GM23248 (cell line): ENCODE measurements at regions not wholly inside any gene's neighbourhood (a gene's known extent, or its start where the extent isn't known, plus 50 kb on each side); places are given as distances from the start of the nearest gene placed in this dataset.

Source experiments
- DNase-seq: peaks from one replicate; pipeline ENCODE4 v3.0.0-alpha.2; 2015
- H2AFZ ChIP-seq: fragments of 200-600 bp; sonication (generic); 2 replicates; pipeline ENCODE4 v1.6.1; 2016; ENCODE audit warnings: antibody characterized with exemption
- H3F3A ChIP-seq: fragments of 200-600 bp; sonication (generic); 2 replicates; pipeline ENCODE4 v1.6.1; 2016; ENCODE audit warnings: mild to moderate bottlenecking, antibody characterized with exemption, mixed run types; ENCODE audit not compliant: insufficient read depth
- H3K27ac ChIP-seq: fragments of 200-600 bp; sonication (generic); 2 replicates; pipeline ENCODE4 v1.5.1; 2016; ENCODE audit warnings: mild to moderate bottlenecking
- H3K27me3 ChIP-seq: fragments of 200-600 bp; sonication (generic); replicated peaks from 2 replicates; pipeline ENCODE4 v1.6.1; 2016; ENCODE audit warnings: mild to moderate bottlenecking; ENCODE audit not compliant: insufficient read depth
- H3K36me3 ChIP-seq: fragments of 200-600 bp; sonication (generic); 2 replicates; pipeline ENCODE4 v1.6.1; 2016; ENCODE audit warnings: low read depth, mild to moderate bottlenecking
- H3K4me1 ChIP-seq: fragments of 200-600 bp; sonication (generic); 2 replicates; pipeline ENCODE4 v1.6.1; 2016; ENCODE audit warnings: mild to moderate bottlenecking; ENCODE audit not compliant: insufficient read depth
- H3K4me2 ChIP-seq: fragments of 200-600 bp; sonication (generic); one replicate; pipeline ENCODE4 v1.6.1; 2016; ENCODE audit warnings: mild to moderate bottlenecking; ENCODE audit not compliant: unreplicated experiment
- H3K4me3 ChIP-seq: fragments of 200-600 bp; sonication (generic); 2 replicates; pipeline ENCODE4 v1.5.1; 2016; ENCODE audit warnings: mild to moderate bottlenecking
- H3K79me2 ChIP-seq: fragments of 200-600 bp; sonication (generic); 2 replicates; pipeline ENCODE4 v1.6.1; 2016; ENCODE audit warnings: mild to moderate bottlenecking; ENCODE audit not compliant: insufficient read depth
- H3K9ac ChIP-seq: fragments of 200-600 bp; sonication (generic); 2 replicates; pipeline ENCODE4 v1.6.1; 2016; ENCODE audit warnings: mild to moderate bottlenecking
- H3K9me2 ChIP-seq: fragments of 200-600 bp; sonication (generic); 2 replicates; pipeline ENCODE4 v1.6.1; 2016; ENCODE audit warnings: mixed run types, mild to moderate bottlenecking, moderate library complexity; ENCODE audit not compliant: insufficient read depth
- H3K9me3 ChIP-seq: fragments of 200-600 bp; sonication (generic); one replicate; pipeline ENCODE4 v1.6.1; 2017; ENCODE audit warnings: low read depth
- H4K20me1 ChIP-seq: fragments of 200-600 bp; sonication (generic); 2 replicates; pipeline ENCODE4 v1.6.0; 2016; ENCODE audit not compliant: insufficient read depth
- EZH2 ChIP-seq: fragments of 200-600 bp; sonication (generic); IDR thresholded peaks from 2 replicates; pipeline ENCODE4 v1.6.1; 2018; ENCODE audit warnings: antibody characterized with exemption, mild to moderate bottlenecking; ENCODE audit not compliant: insufficient read depth, poor library complexity, severe bottlenecking
- EZH2phosphoT487 ChIP-seq: fragments of 200-600 bp; sonication (generic); IDR thresholded peaks from 2 replicates; pipeline ENCODE4 v1.6.1; 2018; ENCODE audit warnings: antibody characterized with exemption, moderate library complexity, mild to moderate bottlenecking, low read depth; ENCODE audit not compliant: insufficient read depth
- WGBS, 2 experiments: methylation state at CpG; one replicate each; pipeline ENCODE4 v1.1.6; 2015 to 2017; ENCODE audit warnings: low lambda C conversion rate in 2 of 2, low coverage in 1 of 2; ENCODE audit errors: missing lambda C conversion rate in 2 of 2; 5-methylcytosine and 5-hydroxymethylcytosine counted together
- in situ Hi-C: fragments of 300-500 bp; cut with MboI; formaldehyde crosslinking; loops from 2 replicates; pipeline ENCODE4 v1.15.0; 2020

GRCh38 chr3:115428841-115429240 lies 194.5 kb upstream of the GAP43 start:
- Histone ChIP-seq H4K20me1 (no peaks in the 10 kb centered on the region), H3K9ac (no peak overlapping the region), H3K9me3 (no peaks in the 10 kb centered on the region), H3K27me3 (no peaks in the 10 kb centered on the region), H3K9me2 (no peaks in the 10 kb centered on the region), H3F3A (no peaks in the 10 kb centered on the region), H3K27ac (no peak overlapping the region), H3K79me2 (no peaks in the 10 kb centered on the region), H3K4me3 (no peak overlapping the region), H3K36me3 (no peaks in the 10 kb centered on the region), H3K4me2 (no peak overlapping the region), H3K4me1 (no peaks in the 10 kb centered on the region), H2AFZ (no peak overlapping the region)
- in situ Hi-C loops, result loop anchor here (25.0 kb wide), 2 partner anchors 383 to 1067 kb away; no protein-coding TSS in a partner anchor
- TF ChIP-seq EZH2 (no peak), EZH2phosphoT487 (no peak)
- peak; percentile 14 for DNase-seq
- whole genome bisulfite sequencing, 2 experiments, result 76 to 89% methylated on average over 5 of the region's 5 CpGs

- Histone ChIP-seq H3K9me2 (peaks cover 6% of the 10 kb centered on the region; the same call in 1 of the 2 replicates), H4K20me1 (no peaks in the 10 kb centered on the region), H2AFZ (peak overlapping the region; percentile 44), H3K9me3 (no peaks in the 10 kb centered on the region), H3K27ac (peak overlapping the region; percentile 86), H3K9ac (peak overlapping the region; percentile 53), H3K4me3 (no peak overlapping the region), H3F3A (peaks cover 23% of the 10 kb centered on the region), H3K79me2 (no peaks in the 10 kb centered on the region), H3K4me1 (peaks cover 17% of the 10 kb centered on the region), H3K4me2 (peak overlapping the region; percentile 55), H3K36me3 (no peaks in the 10 kb centered on the region), H3K27me3 (no peaks in the 10 kb centered on the region)
- in situ Hi-C loops, result loop anchor here (25.0 kb wide), 2 partner anchors 375 to 1075 kb away; no protein-coding TSS in a partner anchor
- peak; percentile 97 for DNase-seq
- WGBS, 2 experiments, result 5 to 8% methylated on average over 5 of the region's 5 CpGs
- 0 out of 2 replicates have a peak, but pooled peaks have one; percentile 68 for TF ChIP-seq EZH2phosphoT487
- no peak for TF ChIP-seq EZH2
Observed at GRCh38 chr3:115436767-115437301, 186.5 kb upstream of the GAP43 start.

- no peaks in the 10 kb centered on the region for H3K27me3 ChIP-seq
- in situ Hi-C loops, result loop anchor here (25.0 kb wide), 2 partner anchors 374 to 1076 kb away; no protein-coding TSS in a partner anchor
- WGBS, 2 experiments, result 90 to 94% methylated on average over 2 of the region's 2 CpGs
- no peaks in the 10 kb centered on the region for H4K20me1 ChIP-seq
- TF ChIP-seq EZH2, result no peak
- no peak for TF ChIP-seq EZH2phosphoT487
- H3F3A ChIP-seq, result peaks cover 23% of the 10 kb centered on the region
- H3K9ac ChIP-seq, result no peak overlapping the region
- H3K9me3 ChIP-seq, result no peaks in the 10 kb centered on the region
- no peak overlapping the region for H3K4me2 ChIP-seq
- no peak overlapping the region for H3K27ac ChIP-seq
- peaks cover 17% of the 10 kb centered on the region for H3K4me1 ChIP-seq
- H3K9me2 ChIP-seq, result peaks cover 10% of the 10 kb centered on the region; the same call in 1 of the 2 replicates
- H3K79me2 ChIP-seq, result no peaks in the 10 kb centered on the region
- no peak for DNase-seq
- no peak overlapping the region for H3K4me3 ChIP-seq
- H2AFZ ChIP-seq, result no peak overlapping the region
- H3K36me3 ChIP-seq, result no peaks in the 10 kb centered on the region
Observed at GRCh38 chr3:115438799-115439198, 184.5 kb upstream of the GAP43 start.

GRCh38 chr3:115445559-115445958 lies 177.8 kb upstream of the GAP43 start:
- WGBS, 2 experiments, result 83 to 85% methylated on average over 3 of the region's 3 CpGs
- 0 out of 2 replicates have a peak, but pooled peaks cover 3% of the 10 kb centered on the region for H3K9me2 ChIP-seq
- H3K4me2 ChIP-seq, result no peak overlapping the region
- H3K27me3 ChIP-seq, result no peaks in the 10 kb centered on the region
- no peaks in the 10 kb centered on the region for H3K36me3 ChIP-seq
- H3K27ac ChIP-seq, result no peak overlapping the region
- DNase-seq, result no peak
- H3K9me3 ChIP-seq, result no peaks in the 10 kb centered on the region
- in situ Hi-C loops, result loop anchor here (25.0 kb wide), 2 partner anchors 367 to 1083 kb away; no protein-coding TSS in a partner anchor
- H3K9ac ChIP-seq, result no peak overlapping the region
- no peaks in the 10 kb centered on the region for H3K4me1 ChIP-seq
- H3F3A ChIP-seq, result no peaks in the 10 kb centered on the region
- no peaks in the 10 kb centered on the region for H4K20me1 ChIP-seq
- no peak overlapping the region for H2AFZ ChIP-seq
- TF ChIP-seq EZH2phosphoT487, result no peak
- TF ChIP-seq EZH2, result no peak
- H3K79me2 ChIP-seq, result no peaks in the 10 kb centered on the region
- H3K4me3 ChIP-seq, result no peak overlapping the region
